ENCODE measurements at regions not wholly inside any gene's neighbourhood (a gene's known extent, or its start where the extent isn't known, plus 50 kb on each side); places are given as distances from the start of the nearest gene placed in this dataset.

GRCh38 chr14:45916340-45916953 is 663.4 kb upstream of the MIS18BP1 start (continued):
- TF ChIP-seq CHD7 (IDR thresholded peaks at IDR 0.05; ENCODE audit: low read depth, low read length) = no peak
- no peak for TF ChIP-seq ZBTB9 (CRISPR knock-in tag; IDR thresholded peaks at IDR 0.05)
- no peak for TF ChIP-seq ZNF644 (tag; IDR thresholded peaks at IDR 0.05; ENCODE audit: low read depth)
- no peak for TF ChIP-seq ZNF121 (CRISPR knock-in tag; conservative IDR thresholded peaks at IDR 0.05)
- no peak for TF ChIP-seq BACH1 (tag; IDR thresholded peaks at IDR 0.05)
